Suprapubic skin (tissue), 4 donors: ENCODE measurements at regions not wholly inside any gene's neighbourhood (a gene's known extent, or its start where the extent isn't known, plus 50 kb on each side); places are given as distances from the start of the nearest gene placed in this dataset.

Experiments used
- DNase-seq, 2 donors: peaks; one replicate each; pipeline ENCODE4 v3.0.0-alpha.2; 2019; ENCODE audit warnings: low spot score in 2 of 2
- H3K27ac ChIP-seq: fragments of 200-600 bp; sonication (generic); one replicate; pipeline ENCODE4 v1.5.1; 2019
- H3K27me3 ChIP-seq: fragments of 200-600 bp; sonication (generic); one replicate; pipeline ENCODE4 v1.5.1; 2019
- H3K36me3 ChIP-seq: fragments of 200-600 bp; sonication (generic); one replicate; pipeline ENCODE4 v1.5.1; 2019
- H3K4me1 ChIP-seq: fragments of 200-600 bp; sonication (generic); one replicate; pipeline ENCODE4 v1.5.1; 2019
- H3K4me3 ChIP-seq: fragments of 200-600 bp; sonication (generic); one replicate; pipeline ENCODE4 v1.5.1; 2019; ENCODE audit warnings: mild to moderate bottlenecking
- H3K9me3 ChIP-seq: fragments of 200-600 bp; sonication (generic); one replicate; pipeline ENCODE4 v1.5.1; 2019
- EP300 ChIP-seq: sonication (generic); formaldehyde crosslinking; IDR thresholded peaks from one replicate; pipeline ENCODE4 v1.6.1; 2017; ENCODE audit warnings: antibody characterized with exemption
- POLR2A ChIP-seq, 2 donors: fragments of 450-650 bp; IDR thresholded peaks; one replicate each; pipeline ENCODE4 v1.6.1; 2017; ENCODE audit warnings: antibody characterized with exemption in 2 of 2, mild to moderate bottlenecking in 2 of 2, moderate library complexity in 2 of 2
- POLR2AphosphoS5 ChIP-seq, 3 donors: sonication (generic); formaldehyde crosslinking; IDR thresholded peaks; one replicate each; pipeline ENCODE4 v1.6.1; 2017; ENCODE audit warnings: antibody characterized with exemption in 3 of 3
- WGBS: methylation state at CpG from one replicate; pipeline ENCODE4 v1.1.5; 2018; 5-methylcytosine and 5-hydroxymethylcytosine counted together
- TF ChIP-seq, protein P1 (sequence below), 2 donors: fragments of 200-600 bp in 1 of 2; fragments of 450-650 bp in 1 of 2; sonication (generic) in 1 of 2; IDR thresholded peaks; one replicate each; pipeline ENCODE4 v1.5.1; 2016 to 2019; ENCODE audit warnings: antibody characterized with exemption in 2 of 2, mild to moderate bottlenecking in 1 of 2, moderate library complexity in 1 of 2

DNA sequence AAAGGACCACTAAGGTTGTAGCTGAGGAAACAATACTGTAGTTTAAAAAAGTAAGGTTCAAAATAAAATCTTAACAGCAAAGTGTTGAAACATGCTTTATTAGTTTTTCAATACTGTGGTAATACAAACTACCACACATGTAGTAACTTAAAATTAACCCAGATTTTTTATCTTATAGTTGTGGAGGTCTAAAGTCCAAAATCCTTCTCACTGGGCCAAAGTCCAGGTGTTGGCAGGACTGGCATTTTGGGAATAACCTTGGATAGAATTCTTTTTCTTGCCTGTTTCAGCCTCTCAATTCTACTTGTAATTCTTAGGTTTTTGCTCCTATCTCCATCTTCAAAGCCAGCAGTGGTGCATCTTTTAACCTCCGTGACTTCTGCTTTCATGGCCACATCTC, 942.0 kb downstream of the TSN start:
- WGBS: 85% methylated on average over 1 of the region's 1 CpG
- no peak for DNase-seq
- no peak for TF ChIP-seq POLR2AphosphoS5 (IDR thresholded peaks at IDR 0.05)
- TF ChIP-seq, protein P1, sequence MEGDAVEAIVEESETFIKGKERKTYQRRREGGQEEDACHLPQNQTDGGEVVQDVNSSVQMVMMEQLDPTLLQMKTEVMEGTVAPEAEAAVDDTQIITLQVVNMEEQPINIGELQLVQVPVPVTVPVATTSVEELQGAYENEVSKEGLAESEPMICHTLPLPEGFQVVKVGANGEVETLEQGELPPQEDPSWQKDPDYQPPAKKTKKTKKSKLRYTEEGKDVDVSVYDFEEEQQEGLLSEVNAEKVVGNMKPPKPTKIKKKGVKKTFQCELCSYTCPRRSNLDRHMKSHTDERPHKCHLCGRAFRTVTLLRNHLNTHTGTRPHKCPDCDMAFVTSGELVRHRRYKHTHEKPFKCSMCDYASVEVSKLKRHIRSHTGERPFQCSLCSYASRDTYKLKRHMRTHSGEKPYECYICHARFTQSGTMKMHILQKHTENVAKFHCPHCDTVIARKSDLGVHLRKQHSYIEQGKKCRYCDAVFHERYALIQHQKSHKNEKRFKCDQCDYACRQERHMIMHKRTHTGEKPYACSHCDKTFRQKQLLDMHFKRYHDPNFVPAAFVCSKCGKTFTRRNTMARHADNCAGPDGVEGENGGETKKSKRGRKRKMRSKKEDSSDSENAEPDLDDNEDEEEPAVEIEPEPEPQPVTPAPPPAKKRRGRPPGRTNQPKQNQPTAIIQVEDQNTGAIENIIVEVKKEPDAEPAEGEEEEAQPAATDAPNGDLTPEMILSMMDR (IDR thresholded peaks at IDR 0.05): no peak
- no peak for TF ChIP-seq POLR2A (IDR thresholded peaks at IDR 0.05)
- no peak for TF ChIP-seq EP300
- no peaks in the 10 kb centered on the region for H3K9me3 ChIP-seq
- H3K27me3 ChIP-seq: no peaks in the 10 kb centered on the region
- H3K36me3 ChIP-seq: no peaks in the 10 kb centered on the region
- H3K27ac ChIP-seq: no peak overlapping the region
- no peak overlapping the region for H3K4me3 ChIP-seq
- no peaks in the 10 kb centered on the region for H3K4me1 ChIP-seq

- Histone ChIP-seq H3K27ac (no peak overlapping the region), H3K4me1 (no peaks in the 10 kb centered on the region), H3K4me3 (no peak overlapping the region), H3K36me3 (no peaks in the 10 kb centered on the region), H3K27me3 (no peaks in the 10 kb centered on the region), H3K9me3 (no peaks in the 10 kb centered on the region)
- DNase-seq: no peak
- 83% methylated on average over 1 of the region's 1 CpG for WGBS
- TF ChIP-seq POLR2AphosphoS5 (IDR thresholded peaks at IDR 0.05) (no peak), EP300 (no peak), POLR2A (IDR thresholded peaks at IDR 0.05) (no peak)
- TF ChIP-seq, protein P1 (IDR thresholded peaks at IDR 0.05): no peak
Observed at GRCh38 chr2:122703676-122704075, 948.2 kb downstream of the TSN start.

DNA sequence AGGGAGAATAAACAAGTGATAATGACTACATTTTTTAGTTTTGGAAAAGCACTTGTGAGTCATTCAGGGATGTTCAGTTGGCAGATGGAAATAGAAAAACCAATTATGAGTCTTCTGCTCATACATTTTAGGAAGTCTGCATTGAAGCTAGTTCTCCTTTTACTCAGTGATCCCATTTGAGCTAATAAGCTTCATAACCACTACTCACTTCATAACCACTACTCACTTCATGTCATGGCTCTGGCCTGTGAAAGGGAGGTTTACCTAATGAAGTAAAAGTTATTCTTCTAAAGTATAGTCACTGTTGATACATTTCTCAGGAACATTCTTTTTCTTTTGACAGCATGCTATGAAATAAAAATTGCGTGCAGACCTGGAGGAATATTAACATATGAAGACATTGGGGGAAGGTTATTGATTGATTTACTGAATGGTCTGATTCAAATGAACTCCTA, 948.7 kb downstream of the TSN start:
- no peak for TF ChIP-seq POLR2AphosphoS5 (IDR thresholded peaks at IDR 0.05)
- TF ChIP-seq EP300: no peak
- TF ChIP-seq, protein P1 (IDR thresholded peaks at IDR 0.05): no peak
- no peak for TF ChIP-seq POLR2A (IDR thresholded peaks at IDR 0.05)
- H3K4me1 ChIP-seq: no peaks in the 10 kb centered on the region
- no peak overlapping the region for H3K4me3 ChIP-seq
- H3K27me3 ChIP-seq: no peaks in the 10 kb centered on the region
- H3K9me3 ChIP-seq: no peaks in the 10 kb centered on the region
- 81% methylated on average over 1 of the region's 1 CpG for WGBS
- H3K27ac ChIP-seq: no peak overlapping the region
- H3K36me3 ChIP-seq: no peaks in the 10 kb centered on the region
- DNase-seq: no peak

- Histone ChIP-seq H3K9me3 (no peaks in the 10 kb centered on the region), H3K27me3 (no peaks in the 10 kb centered on the region), H3K27ac (no peak overlapping the region), H3K4me1 (no peaks in the 10 kb centered on the region), H3K4me3 (no peak overlapping the region), H3K36me3 (no peaks in the 10 kb centered on the region)
- WGBS: 88% methylated on average over 1 of the region's 1 CpG
- DNase-seq: no peak
- no peak for TF ChIP-seq POLR2AphosphoS5 (IDR thresholded peaks at IDR 0.05)
- no peak for TF ChIP-seq POLR2A (IDR thresholded peaks at IDR 0.05)
- TF ChIP-seq EP300: no peak
- TF ChIP-seq, protein P1 (IDR thresholded peaks at IDR 0.05): no peak
Observed at GRCh38 chr2:122705746-122706145, 950.3 kb downstream of the TSN start.

- Histone ChIP-seq H3K27me3 (no peaks in the 10 kb centered on the region), H3K4me3 (no peak overlapping the region), H3K4me1 (no peaks in the 10 kb centered on the region), H3K9me3 (peaks cover 4% of the 10 kb centered on the region), H3K27ac (no peak overlapping the region), H3K36me3 (no peaks in the 10 kb centered on the region)
- no peak for DNase-seq
- 65% methylated on average over 3 of the region's 3 CpGs for WGBS
- no peak for TF ChIP-seq POLR2A (IDR thresholded peaks at IDR 0.05)
- TF ChIP-seq EP300: no peak
- TF ChIP-seq POLR2AphosphoS5 (IDR thresholded peaks at IDR 0.05): no peak
- TF ChIP-seq, protein P1 (IDR thresholded peaks at IDR 0.05): no peak
Observed at GRCh38 chr2:122706757-122707223, 951.3 kb downstream of the TSN start.
